ENCODE measurements at regions not wholly inside any gene's neighbourhood (a gene's known extent, or its start where the extent isn't known, plus 50 kb on each side); places are given as distances from the start of the nearest gene placed in this dataset.

DNA sequence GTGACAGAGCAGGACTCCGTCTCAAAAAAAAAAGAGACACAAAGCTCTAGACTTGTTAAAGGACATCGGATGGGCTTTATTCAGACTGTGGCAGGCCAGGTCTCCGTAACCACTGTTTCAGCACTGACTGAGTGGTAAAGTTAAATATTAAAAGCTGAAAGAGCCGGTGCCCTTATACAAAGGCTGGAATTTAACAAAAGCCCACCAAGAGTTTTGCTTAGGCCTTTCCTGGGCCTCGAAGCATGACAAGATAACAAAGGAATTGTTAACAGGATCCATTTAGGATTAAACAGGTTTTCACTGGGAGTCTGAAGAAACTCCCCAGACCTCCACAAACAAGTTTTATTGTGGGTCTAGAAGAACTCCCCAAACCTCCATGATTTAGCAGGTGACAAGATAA is 727.8 kb downstream of the TYW1 start:
- ATAC-seq (no peak), DNase-seq (no peak)
- no peaks in the 10 kb centered on the region for H3K9me3 ChIP-seq (ENCODE audit: low read length)
- H3K36me3 ChIP-seq (ENCODE audit: low read depth, low read length), result no peaks in the 10 kb centered on the region
- H2AFZ ChIP-seq (ENCODE audit: low read length), result no peak overlapping the region
- BruUV-seq (replicated peaks), result no TSS peak
- no peak overlapping the region for H3K4me3 ChIP-seq (ENCODE audit: low read length)
- no peaks in the 10 kb centered on the region for H3K9me2 ChIP-seq (replicated peaks; ENCODE audit: low read length)
- no peaks in the 10 kb centered on the region for H4K20me1 ChIP-seq (ENCODE audit: low read length)
- intact Hi-C loops (cut with micrococcal nuclease), result no loop called here
- no peaks in the 10 kb centered on the region for H3K27me3 ChIP-seq (ENCODE audit: low read length)
- no peak overlapping the region for H3K9ac ChIP-seq (ENCODE audit: low read length)
- H3F3A ChIP-seq (ENCODE audit: low read length, unreplicated experiment), result no peaks in the 10 kb centered on the region
- H3K79me2 ChIP-seq (ENCODE audit: low read length), result no peaks in the 10 kb centered on the region
- ChIA-PET POLR2A (ENCODE audit: unreplicated experiment) (no interaction called here), CTCF (no interaction called here)
- H3K27ac ChIP-seq (ENCODE audit: low read length), result no peak overlapping the region
- H3K4me1 ChIP-seq (ENCODE audit: insufficient read depth, low read length), result no peaks in the 10 kb centered on the region
- TF ChIP-seq EZH2phosphoT487 (IDR thresholded peaks at IDR 0.05; ENCODE audit: borderline replicate concordance, low read length) (no peak), EZH2 (IDR thresholded peaks at IDR 0.05; ENCODE audit: low read length, unreplicated experiment) (no peak), CTCF (conservative IDR thresholded peaks at IDR 0.05; ENCODE audit: low read depth, low read length) (no peak)
- no peak overlapping the region for H3K4me2 ChIP-seq (ENCODE audit: low read length)

DNA sequence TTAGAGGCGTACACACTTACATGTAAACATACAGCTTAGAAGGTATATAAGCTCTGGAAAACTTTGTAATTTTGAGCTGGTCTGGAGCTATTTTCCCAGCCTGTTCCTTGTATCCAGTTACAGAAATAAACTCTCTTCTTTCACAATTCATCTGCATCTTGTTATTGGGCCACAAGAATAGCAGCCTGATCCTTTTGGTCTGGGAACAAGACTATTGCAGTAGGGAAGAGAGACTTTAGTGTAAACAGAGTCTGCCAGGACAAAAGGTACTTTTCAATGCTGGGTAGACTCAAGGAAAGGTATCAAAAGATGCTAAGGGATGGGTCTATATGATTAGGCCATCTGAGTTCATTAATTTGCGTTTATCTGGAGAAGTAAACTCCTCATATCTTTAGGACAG is 728.3 kb downstream of the TYW1 start:
- H3K9me3 ChIP-seq (ENCODE audit: low read length), result no peaks in the 10 kb centered on the region
- H4K20me1 ChIP-seq (ENCODE audit: low read length), result no peaks in the 10 kb centered on the region
- H2AFZ ChIP-seq (ENCODE audit: low read length), result no peak overlapping the region
- H3K9me2 ChIP-seq (replicated peaks; ENCODE audit: low read length), result no peaks in the 10 kb centered on the region
- no peaks in the 10 kb centered on the region for H3K36me3 ChIP-seq (ENCODE audit: low read depth, low read length)
- H3K4me1 ChIP-seq (ENCODE audit: insufficient read depth, low read length), result no peaks in the 10 kb centered on the region
- DNase-seq (no peak), ATAC-seq (no peak)
- ChIA-PET POLR2A (ENCODE audit: unreplicated experiment) (no interaction called here), CTCF (no interaction called here)
- no peak overlapping the region for H3K9ac ChIP-seq (ENCODE audit: low read length)
- H3K4me3 ChIP-seq (ENCODE audit: low read length), result no peak overlapping the region
- H3K79me2 ChIP-seq (ENCODE audit: low read length), result no peaks in the 10 kb centered on the region
- no peak overlapping the region for H3K4me2 ChIP-seq (ENCODE audit: low read length)
- intact Hi-C loops (cut with micrococcal nuclease), result no loop called here
- no peaks in the 10 kb centered on the region for H3F3A ChIP-seq (ENCODE audit: low read length, unreplicated experiment)
- TF ChIP-seq CTCF (conservative IDR thresholded peaks at IDR 0.05; ENCODE audit: low read depth, low read length) (no peak), EZH2 (IDR thresholded peaks at IDR 0.05; ENCODE audit: low read length, unreplicated experiment) (no peak), EZH2phosphoT487 (IDR thresholded peaks at IDR 0.05; ENCODE audit: borderline replicate concordance, low read length) (no peak)
- no peak overlapping the region for H3K27ac ChIP-seq (ENCODE audit: low read length)
- H3K27me3 ChIP-seq (ENCODE audit: low read length), result no peaks in the 10 kb centered on the region
- no TSS peak for BruUV-seq (replicated peaks)

GRCh38 chr7:67725423-67725822 is 728.8 kb downstream of the TYW1 start:
- Histone ChIP-seq H3K9me3 (ENCODE audit: low read length) (no peaks in the 10 kb centered on the region), H3K27ac (ENCODE audit: low read length) (no peak overlapping the region), H3K27me3 (ENCODE audit: low read length) (no peaks in the 10 kb centered on the region), H3F3A (ENCODE audit: low read length, unreplicated experiment) (no peaks in the 10 kb centered on the region), H2AFZ (ENCODE audit: low read length) (no peak overlapping the region), H3K9me2 (replicated peaks; ENCODE audit: low read length) (no peaks in the 10 kb centered on the region), H3K36me3 (ENCODE audit: low read depth, low read length) (no peaks in the 10 kb centered on the region), H3K79me2 (ENCODE audit: low read length) (no peaks in the 10 kb centered on the region), H3K4me3 (ENCODE audit: low read length) (no peak overlapping the region), H3K4me2 (ENCODE audit: low read length) (no peak overlapping the region), H3K4me1 (ENCODE audit: insufficient read depth, low read length) (no peaks in the 10 kb centered on the region), H4K20me1 (ENCODE audit: low read length) (no peaks in the 10 kb centered on the region), H3K9ac (ENCODE audit: low read length) (no peak overlapping the region)
- intact Hi-C loops (cut with micrococcal nuclease), result no loop called here
- no peak for TF ChIP-seq EZH2 (IDR thresholded peaks at IDR 0.05; ENCODE audit: low read length, unreplicated experiment)
- TF ChIP-seq CTCF (conservative IDR thresholded peaks at IDR 0.05; ENCODE audit: low read depth, low read length), result no peak
- TF ChIP-seq EZH2phosphoT487 (IDR thresholded peaks at IDR 0.05; ENCODE audit: borderline replicate concordance, low read length), result no peak
- ChIA-PET CTCF (no interaction called here), POLR2A (ENCODE audit: unreplicated experiment) (no interaction called here)
- no peak for ATAC-seq
- no peak for DNase-seq
- BruUV-seq (replicated peaks), result no TSS peak
